Natural killer cell (primary cell): ENCODE measurements at regions not wholly inside any gene's neighbourhood (a gene's known extent, or its start where the extent isn't known, plus 50 kb on each side); places are given as distances from the start of the nearest gene placed in this dataset.

Experiments
- ATAC-seq, 3 donors: fragments of 150-1000 bp in 2 of 3; fragments of 200-7000 bp in 1 of 3; cut with Tn5 transposase; 1 replicate in 1 of 3; 2 replicates in 2 of 3; pipeline ENCODE4 v1.10.0; 2021; ENCODE audit warnings: mild to moderate bottlenecking in 2 of 3, moderate library complexity in 2 of 3
- DNase-seq, 2 donors: peaks; one replicate each; pipeline versions ENCODE4 v3.0.0 to v3.0.0-alpha.2; 2013 to 2021; ENCODE audit warnings: mixed read lengths in 1 of 2
- H3K27ac ChIP-seq: one replicate; pipeline ENCODE4 v1.5.1; 2013; ENCODE audit warnings: mild to moderate bottlenecking, low read length
- H3K27me3 ChIP-seq: one replicate; pipeline ENCODE4 v1.6.1; 2013; ENCODE audit warnings: low read length; ENCODE audit not compliant: control insufficient read depth, insufficient read depth
- H3K36me3 ChIP-seq: one replicate; pipeline ENCODE4 v1.6.1; 2013; ENCODE audit warnings: low read length; ENCODE audit not compliant: control insufficient read depth, insufficient read depth
- H3K4me1 ChIP-seq: one replicate; pipeline ENCODE4 v1.6.1; 2013; ENCODE audit warnings: low read length; ENCODE audit not compliant: control insufficient read depth, insufficient read depth
- H3K4me3 ChIP-seq: one replicate; pipeline ENCODE4 v1.5.1; 2013; ENCODE audit warnings: low read length
- H3K9me3 ChIP-seq: one replicate; pipeline ENCODE4 v1.6.1; 2013; ENCODE audit warnings: low read length; ENCODE audit not compliant: control insufficient read depth, insufficient read depth
- H3K27ac Mint-ChIP-seq, 2 donors: one replicate each; pipeline ENCODE4 v1.8.0; 2022; ENCODE audit warnings: mild to moderate bottlenecking in 2 of 2, mixed read lengths in 2 of 2, moderate library complexity in 1 of 2
- H3K27me3 Mint-ChIP-seq, 2 donors: one replicate each; pipeline ENCODE4 v1.8.0; 2022; ENCODE audit warnings: low read depth in 2 of 2, mixed read lengths in 2 of 2
- H3K36me3 Mint-ChIP-seq: one replicate; pipeline ENCODE4 v1.8.0; 2022; ENCODE audit warnings: mixed read lengths
- H3K4me1 Mint-ChIP-seq, 2 donors: one replicate each; pipeline ENCODE4 v1.8.0; 2022; ENCODE audit warnings: mixed read lengths in 2 of 2
- H3K4me3 Mint-ChIP-seq: one replicate; pipeline ENCODE4 v1.8.0; 2022; ENCODE audit warnings: mild to moderate bottlenecking, moderate library complexity, mixed read lengths
- H3K9me3 Mint-ChIP-seq, 2 donors: one replicate each; pipeline ENCODE4 v1.8.0; 2022; ENCODE audit warnings: mixed read lengths in 2 of 2
- WGBS: methylation state at CpG from one replicate; pipeline ENCODE4 v1.1.7; 2013; ENCODE audit warnings: missing lambda C conversion rate; ENCODE audit not compliant: insufficient coverage; 5-methylcytosine and 5-hydroxymethylcytosine counted together
- intact Hi-C: fragments of 100-400 bp; cut with micrococcal nuclease; formaldehyde crosslinking; loops from one replicate; pipeline ENCODE4 v1.14.2; 2022
- TF ChIP-seq, protein P1 (sequence below): fragments of 200-600 bp; IDR thresholded peaks from one replicate; pipeline ENCODE4 v1.8.0; 2022; ENCODE audit warnings: antibody characterized with exemption

- H3K4me1 Mint-ChIP-seq: peaks cover 17 to 22% of the 10 kb centered on the region in 2 donors
- Histone ChIP-seq H3K4me3 (no peak overlapping the region), H3K27ac (no peak overlapping the region), H3K9me3 (no peaks in the 10 kb centered on the region), H3K36me3 (no peaks in the 10 kb centered on the region), H3K27me3 (no peaks in the 10 kb centered on the region), H3K4me1 (peaks cover 31% of the 10 kb centered on the region)
- H3K27ac Mint-ChIP-seq: no peak overlapping the region
- no peak overlapping the region for H3K4me3 Mint-ChIP-seq
- no peaks in the 10 kb centered on the region for H3K36me3 Mint-ChIP-seq
- ATAC-seq: no peak
- intact Hi-C loops: no loop called here
- no peak for DNase-seq
- no peaks in the 10 kb centered on the region for H3K9me3 Mint-ChIP-seq
- TF ChIP-seq, protein P1, sequence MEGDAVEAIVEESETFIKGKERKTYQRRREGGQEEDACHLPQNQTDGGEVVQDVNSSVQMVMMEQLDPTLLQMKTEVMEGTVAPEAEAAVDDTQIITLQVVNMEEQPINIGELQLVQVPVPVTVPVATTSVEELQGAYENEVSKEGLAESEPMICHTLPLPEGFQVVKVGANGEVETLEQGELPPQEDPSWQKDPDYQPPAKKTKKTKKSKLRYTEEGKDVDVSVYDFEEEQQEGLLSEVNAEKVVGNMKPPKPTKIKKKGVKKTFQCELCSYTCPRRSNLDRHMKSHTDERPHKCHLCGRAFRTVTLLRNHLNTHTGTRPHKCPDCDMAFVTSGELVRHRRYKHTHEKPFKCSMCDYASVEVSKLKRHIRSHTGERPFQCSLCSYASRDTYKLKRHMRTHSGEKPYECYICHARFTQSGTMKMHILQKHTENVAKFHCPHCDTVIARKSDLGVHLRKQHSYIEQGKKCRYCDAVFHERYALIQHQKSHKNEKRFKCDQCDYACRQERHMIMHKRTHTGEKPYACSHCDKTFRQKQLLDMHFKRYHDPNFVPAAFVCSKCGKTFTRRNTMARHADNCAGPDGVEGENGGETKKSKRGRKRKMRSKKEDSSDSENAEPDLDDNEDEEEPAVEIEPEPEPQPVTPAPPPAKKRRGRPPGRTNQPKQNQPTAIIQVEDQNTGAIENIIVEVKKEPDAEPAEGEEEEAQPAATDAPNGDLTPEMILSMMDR: no peak
- no peaks in the 10 kb centered on the region for H3K27me3 Mint-ChIP-seq
- 96% methylated on average over 3 of the region's 3 CpGs for WGBS
Measured at GRCh38 chr20:23138682-23139081, 52.6 kb upstream of the CD93 start.

GRCh38 chr20:23138226-23138625 lies 52.1 kb upstream of the CD93 start:
- Mint-ChIP-seq H3K4me3 (no peak overlapping the region), H3K27ac (no peak overlapping the region), H3K27me3 (no peaks in the 10 kb centered on the region), H3K9me3 (no peaks in the 10 kb centered on the region), H3K4me1 (peaks cover 13 to 19% of the 10 kb centered on the region in 2 donors), H3K36me3 (no peaks in the 10 kb centered on the region)
- Histone ChIP-seq H3K4me3 (no peak overlapping the region), H3K36me3 (no peaks in the 10 kb centered on the region), H3K9me3 (no peaks in the 10 kb centered on the region), H3K4me1 (peaks cover 31% of the 10 kb centered on the region), H3K27ac (no peak overlapping the region), H3K27me3 (no peaks in the 10 kb centered on the region)
- no peak for ATAC-seq
- no peak for DNase-seq
- WGBS: 93% methylated on average over 2 of the region's 3 CpGs
- intact Hi-C loops: no loop called here
- TF ChIP-seq, protein P1: no peak

GRCh38 chr20:23136893-23137745 lies 51.0 kb upstream of the CD93 start:
- 91% methylated on average over 20 of the region's 20 CpGs for WGBS
- no peak overlapping the region for H3K4me3 ChIP-seq
- ATAC-seq (no peak), DNase-seq (no peak)
- peaks cover 24% of the 10 kb centered on the region for H3K4me1 ChIP-seq
- no peak overlapping the region for H3K27ac Mint-ChIP-seq
- no peaks in the 10 kb centered on the region for H3K27me3 ChIP-seq
- no peak overlapping the region for H3K4me3 Mint-ChIP-seq
- H3K27ac ChIP-seq: no peak overlapping the region
- TF ChIP-seq, protein P1: no peak
- no peaks in the 10 kb centered on the region for H3K9me3 Mint-ChIP-seq
- no peaks in the 10 kb centered on the region for H3K9me3 ChIP-seq
- H3K36me3 Mint-ChIP-seq: no peaks in the 10 kb centered on the region
- no peaks in the 10 kb centered on the region for H3K27me3 Mint-ChIP-seq
- peaks cover 2 to 8% of the 10 kb centered on the region in 2 donors for H3K4me1 Mint-ChIP-seq
- intact Hi-C loops: no loop called here
- H3K36me3 ChIP-seq: no peaks in the 10 kb centered on the region
